OCI-LY7 (cell line): ENCODE measurements at regions not wholly inside any gene's neighbourhood (a gene's known extent, or its start where the extent isn't known, plus 50 kb on each side); places are given as distances from the start of the nearest gene placed in this dataset.

ENCODE experiments used
- CTCF ChIP-seq: fragments of 200-600 bp; sonication (generic); conservative IDR thresholded peaks from 2 replicates; pipeline ENCODE4 v1.5.1; 2014; ENCODE audit warnings: mild to moderate bottlenecking, antibody characterized with exemption, low read length, moderate library complexity, mixed read lengths
- EZH2phosphoT487 ChIP-seq: fragments of 200-600 bp; sonication (generic); IDR thresholded peaks from 2 replicates; pipeline ENCODE4 v1.6.1; 2018; ENCODE audit warnings: low read depth, borderline replicate concordance, mild to moderate bottlenecking, mixed run types, antibody characterized with exemption, low read length, moderate library complexity, mixed read lengths

GRCh38 chr17:37801171-37801570 lies 56.3 kb upstream of the HNF1B start:
- TF ChIP-seq CTCF = no peak
- TF ChIP-seq EZH2phosphoT487 = no peak
